GM18517 (cell line): ENCODE measurements at regions not wholly inside any gene's neighbourhood (a gene's known extent, or its start where the extent isn't known, plus 50 kb on each side); places are given as distances from the start of the nearest gene placed in this dataset.

Experiments
- ATAC-seq: cut with Tn5 transposase; IDR thresholded peaks from one replicate; pipeline ENCODE4 v1.9.1; 2021; ENCODE audit warnings: mild to moderate bottlenecking, moderate library complexity; ENCODE audit not compliant: unreplicated experiment

- no peak for ATAC-seq
These were observed 370.2 kb downstream of the CMPK2 start for GRCh38 chr2:6495466-6495865.

DNA sequence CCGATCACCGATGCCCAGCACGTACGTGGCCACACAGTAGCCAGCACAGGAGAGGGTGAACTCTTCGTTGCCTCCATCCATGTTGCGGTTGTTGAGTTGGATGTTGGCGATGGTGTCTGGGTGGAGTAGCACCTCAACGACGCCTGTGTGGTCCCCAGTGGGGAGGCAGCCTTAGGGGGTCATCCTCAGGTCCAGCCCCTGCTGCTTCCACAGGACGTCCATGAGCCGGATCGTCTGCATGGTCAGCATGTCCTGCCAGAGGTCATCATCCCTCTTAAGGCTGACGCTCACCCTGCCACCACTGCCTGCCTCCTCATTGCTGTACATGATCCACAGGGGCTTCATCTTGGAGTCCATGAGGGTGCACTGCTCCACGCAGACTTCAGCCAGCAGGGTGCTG lies 369.3 kb downstream of the CMPK2 start:
- no peak for ATAC-seq

- no peak for ATAC-seq
These were observed 368.7 kb downstream of the CMPK2 start for GRCh38 chr2:6497048-6497447.

GRCh38 chr2:6498841-6499240 lies 366.9 kb downstream of the CMPK2 start:
- ATAC-seq = no peak

GRCh38 chr2:6499691-6500090 lies 366.0 kb downstream of the CMPK2 start:
- ATAC-seq = no peak

GRCh38 chr2:6506361-6506794 lies 359.3 kb downstream of the CMPK2 start:
- ATAC-seq = no peak

- ATAC-seq = no peak
These were observed 358.8 kb downstream of the CMPK2 start for GRCh38 chr2:6506859-6507258.

DNA sequence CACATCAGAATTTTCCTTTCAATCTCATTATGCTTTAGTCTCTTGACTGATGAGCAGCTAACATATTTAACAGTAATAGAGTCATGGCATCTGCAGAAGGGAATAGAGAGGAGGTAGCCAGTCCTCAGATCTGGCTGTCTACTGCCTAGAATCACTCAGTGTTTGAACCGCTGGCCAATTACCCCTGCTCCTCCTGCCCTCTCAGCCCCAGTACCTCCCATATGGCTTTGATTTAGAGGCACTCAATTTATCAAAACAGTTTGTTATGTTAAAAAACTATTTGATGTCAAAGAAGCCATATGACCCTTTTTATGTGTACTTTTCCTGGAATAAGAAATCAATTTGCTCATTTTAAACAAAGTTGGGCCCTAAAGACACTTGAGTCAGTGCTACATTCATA lies 355.2 kb downstream of the CMPK2 start:
- ATAC-seq = no peak

DNA sequence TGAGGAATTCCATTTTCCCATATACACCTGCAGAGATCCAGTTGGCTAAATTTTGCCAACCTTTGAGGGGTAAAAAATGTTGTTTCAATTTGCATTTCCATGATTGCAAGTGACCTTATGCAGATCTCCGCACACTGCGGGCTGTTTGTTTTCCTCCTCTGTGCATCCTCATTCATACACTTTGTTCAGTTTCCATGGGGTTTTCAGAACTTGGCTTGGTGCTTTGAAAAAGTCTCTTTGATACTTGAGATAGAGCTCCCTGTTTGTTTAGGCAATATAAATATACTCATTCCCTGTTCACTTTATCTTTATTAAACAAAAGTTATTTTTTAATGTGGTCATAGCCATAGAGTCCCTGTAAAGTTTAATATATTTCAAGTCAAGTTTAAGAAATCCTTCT lies 353.1 kb downstream of the CMPK2 start:
- no peak for ATAC-seq

- ATAC-seq = no peak
These were observed 349.0 kb downstream of the CMPK2 start for GRCh38 chr2:6516674-6517073.

GRCh38 chr2:6518361-6518760 lies 347.3 kb downstream of the CMPK2 start:
- ATAC-seq = no peak

DNA sequence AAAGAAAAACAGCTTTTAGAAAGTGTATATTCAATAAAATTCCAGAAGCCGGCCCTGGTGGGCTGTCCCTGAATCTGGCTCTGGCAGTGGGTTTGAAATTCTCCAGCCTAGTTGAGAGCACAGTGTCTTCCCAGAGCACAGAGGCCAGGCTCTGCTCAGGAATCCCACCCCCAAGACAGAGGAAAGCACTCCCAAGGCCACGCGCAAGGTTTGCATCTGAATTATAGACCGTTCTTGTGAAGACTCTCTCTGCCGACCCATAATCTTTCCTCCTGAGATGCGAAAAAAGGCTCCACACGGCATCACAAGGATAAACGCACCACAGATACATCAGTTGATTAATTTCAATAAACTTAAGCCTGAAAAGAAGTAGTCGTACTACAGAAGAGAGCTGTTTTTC lies 342.2 kb downstream of the CMPK2 start:
- ATAC-seq = no peak

DNA sequence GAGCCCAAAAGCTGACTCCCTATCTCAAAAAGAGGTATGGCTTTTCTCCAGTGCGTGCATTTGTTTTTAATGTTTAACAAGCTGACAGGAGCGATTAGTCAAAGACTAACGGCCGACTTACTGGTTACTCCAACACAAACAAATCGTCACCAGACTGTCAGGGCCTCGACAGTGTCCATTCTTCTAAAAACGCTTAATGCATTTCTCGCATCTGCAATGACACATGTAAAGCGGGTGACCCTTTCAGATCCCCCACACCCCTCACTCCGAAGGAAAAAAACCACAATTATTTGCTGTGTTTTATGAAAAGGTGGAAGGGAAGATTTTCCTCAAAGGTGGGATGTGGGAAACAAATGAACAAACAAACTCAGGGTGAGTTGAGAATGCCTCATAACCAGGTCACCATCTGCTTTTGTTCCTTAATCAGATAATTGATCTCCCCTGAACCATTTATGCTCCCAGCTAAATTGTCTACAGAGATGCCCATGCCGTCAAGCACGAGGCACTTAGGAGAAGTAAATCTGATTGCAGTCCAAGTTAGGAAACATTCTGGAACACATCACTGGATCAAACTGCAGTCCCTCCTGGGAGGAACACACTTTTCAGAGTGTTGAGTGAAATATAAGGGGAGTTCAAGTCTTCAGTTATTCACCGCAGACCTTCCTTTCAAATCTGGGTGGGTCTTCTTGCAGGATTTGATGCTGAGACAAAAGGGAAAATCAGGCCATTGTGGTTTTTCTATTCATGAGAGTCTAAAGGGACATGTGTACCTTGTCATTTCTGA lies 340.8 kb downstream of the CMPK2 start:
- no peak for ATAC-seq

- no peak for ATAC-seq
These were observed 340.2 kb downstream of the CMPK2 start for GRCh38 chr2:6525475-6525964.

DNA sequence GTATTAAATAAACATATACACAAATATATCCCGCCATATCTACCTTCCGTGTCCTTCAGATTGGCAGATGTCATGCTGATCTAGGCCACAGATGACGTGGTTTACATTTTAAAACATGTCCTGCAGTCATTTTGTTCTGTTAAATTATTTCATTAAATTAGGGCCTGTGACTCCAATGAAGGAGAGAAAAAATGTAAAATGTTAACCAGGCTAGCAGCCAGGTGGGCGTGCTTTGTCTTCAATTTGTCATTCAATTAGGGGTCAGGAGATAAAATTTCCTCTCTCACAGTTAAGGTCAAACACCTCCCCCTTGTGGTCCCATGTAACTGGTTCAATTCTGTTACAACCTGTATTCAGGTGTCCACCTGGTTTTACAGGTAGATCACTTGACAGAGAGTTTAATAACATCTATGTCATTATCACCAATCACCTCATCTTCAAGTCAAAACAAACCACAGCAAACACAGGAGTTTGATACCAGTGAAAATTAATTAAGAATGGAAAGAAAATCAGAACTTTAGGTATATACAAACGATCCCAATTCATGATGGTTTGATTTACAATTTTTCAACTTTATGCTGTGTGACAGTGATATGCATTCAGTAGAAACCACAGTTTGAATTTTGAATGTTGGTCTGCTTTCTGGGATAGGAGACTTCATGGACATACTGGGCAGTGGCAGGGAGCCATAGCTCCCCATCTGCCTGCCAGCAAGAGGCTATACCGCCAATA lies 339.4 kb downstream of the CMPK2 start:
- no peak for ATAC-seq

DNA sequence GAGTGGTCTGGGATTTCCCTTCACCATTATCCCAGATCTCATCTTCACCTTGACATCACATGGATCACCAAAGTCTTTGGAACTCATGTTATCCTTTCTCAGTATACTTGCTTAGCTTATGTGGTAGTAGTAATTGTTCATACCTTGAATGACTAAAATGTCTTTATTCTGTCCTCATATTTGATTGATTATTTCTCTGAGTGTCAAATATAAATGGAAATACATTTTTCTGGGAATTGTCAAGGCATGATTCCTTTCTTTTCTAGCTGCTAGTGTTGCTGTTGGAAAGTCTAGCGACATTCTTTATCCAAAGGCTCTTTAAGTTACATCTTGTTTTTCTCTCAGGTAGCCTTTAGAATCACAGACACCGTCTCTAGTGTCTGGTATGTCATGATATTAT lies 334.4 kb downstream of the CMPK2 start:
- ATAC-seq = no peak

DNA sequence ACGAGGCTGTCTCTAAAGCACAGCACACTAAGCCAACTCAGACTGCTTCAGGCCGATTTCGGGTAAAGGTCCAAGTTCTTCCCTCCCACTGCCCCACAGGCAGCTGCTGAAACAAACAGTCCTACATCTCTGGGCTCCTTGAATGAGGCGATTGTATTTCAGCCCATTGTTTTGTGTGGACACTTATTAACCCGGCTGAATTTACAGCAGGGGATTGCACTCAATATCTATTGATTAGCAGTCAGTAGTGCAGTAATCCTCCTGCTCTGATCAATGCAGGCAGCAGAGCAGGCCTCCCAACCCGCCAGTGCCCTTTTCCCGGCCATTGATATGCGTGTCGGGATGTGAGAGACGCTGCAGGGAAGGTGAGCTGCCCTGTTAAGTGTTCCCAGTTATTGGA lies 330.1 kb downstream of the CMPK2 start:
- ATAC-seq = no peak

DNA sequence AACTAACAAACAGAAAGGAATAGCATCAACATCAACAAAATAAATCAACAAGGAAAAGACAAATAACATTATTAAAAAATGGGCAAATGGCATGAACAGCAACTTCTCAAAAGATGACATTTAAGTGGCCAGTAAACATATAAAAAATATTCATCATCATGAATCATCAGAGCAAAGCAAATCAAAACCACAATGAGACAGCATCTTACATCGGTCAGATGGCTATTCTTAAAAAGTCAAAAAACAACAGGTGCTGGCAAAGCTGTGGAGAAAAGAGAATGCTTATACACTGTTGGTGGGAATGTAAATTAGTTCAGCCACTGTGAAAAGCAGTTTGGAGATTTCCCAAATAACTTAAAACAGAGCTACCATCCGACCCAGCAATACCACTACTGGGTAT lies 327.1 kb downstream of the CMPK2 start:
- ATAC-seq = no peak

DNA sequence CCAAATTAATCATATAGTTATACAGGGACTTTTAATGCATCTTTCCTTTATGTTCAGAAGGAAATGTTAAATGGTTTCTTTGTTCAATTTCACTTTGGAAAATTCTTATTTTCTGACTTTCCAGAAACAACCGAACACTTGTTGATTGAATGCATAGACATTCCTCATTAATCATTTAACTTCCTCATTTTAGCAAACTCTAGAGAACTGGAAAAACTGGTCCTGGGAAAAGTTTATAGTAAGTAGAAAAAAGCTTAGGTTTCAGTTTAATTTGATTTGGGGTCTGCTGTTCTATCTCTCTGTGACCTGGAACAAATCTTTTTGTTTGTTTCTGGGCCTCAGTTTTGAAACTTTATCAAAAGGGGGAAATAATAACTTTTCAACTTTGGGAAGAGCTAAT lies 320.4 kb downstream of the CMPK2 start:
- ATAC-seq = no peak

GRCh38 chr2:6545795-6546194 lies 319.9 kb downstream of the CMPK2 start:
- no peak for ATAC-seq

- no peak for ATAC-seq
These were observed 311.2 kb downstream of the CMPK2 start for GRCh38 chr2:6554466-6554865.

- ATAC-seq = no peak
These were observed 309.0 kb downstream of the CMPK2 start for GRCh38 chr2:6556755-6557154.
